ENCODE measurements at regions not wholly inside any gene's neighbourhood (a gene's known extent, or its start where the extent isn't known, plus 50 kb on each side); places are given as distances from the start of the nearest gene placed in this dataset.
"Not testable (repeated sequence)": the region's sequence is repeated elsewhere in the genome, so short reads cannot be mapped to it uniquely, and the experiment has no call there.

- no peak for DNase-seq
Observed at GRCh38 chr12:16807731-16808130, 201.8 kb upstream of the LMO3 start.

- DNase-seq, result no peak
Observed at GRCh38 chr12:16796168-16796567, 190.2 kb upstream of the LMO3 start.

- DNase-seq, result no peak
Observed at GRCh38 chr12:16789204-16789790, 183.3 kb upstream of the LMO3 start.

- DNase-seq, result no peak
Observed at GRCh38 chr12:16788506-16789203, 182.7 kb upstream of the LMO3 start.

- no peak for DNase-seq
Observed at GRCh38 chr12:16785953-16786352, 180.0 kb upstream of the LMO3 start.

- no peak for DNase-seq
Observed at GRCh38 chr12:16785524-16785923, 179.6 kb upstream of the LMO3 start.

- not testable (repeated sequence) for DNase-seq
Observed at GRCh38 chr12:16769129-16769528, 163.2 kb upstream of the LMO3 start.

GRCh38 chr12:16766736-16767135 is 160.8 kb upstream of the LMO3 start:
- no peak for DNase-seq

- DNase-seq, result no peak
Observed at GRCh38 chr12:16763901-16764300, 157.9 kb upstream of the LMO3 start.

- DNase-seq, result no peak
Observed at GRCh38 chr12:16756833-16757555, 151.0 kb upstream of the LMO3 start.

GRCh38 chr12:16730772-16731171 is 124.8 kb upstream of the LMO3 start:
- DNase-seq, result no peak

GRCh38 chr12:16726879-16727278 is 120.9 kb upstream of the LMO3 start:
- DNase-seq, result no peak

- no peak for DNase-seq
Observed at GRCh38 chr12:16719713-16720416, 113.9 kb upstream of the LMO3 start.

GRCh38 chr12:16716928-16717327 is 111.0 kb upstream of the LMO3 start:
- DNase-seq, result no peak

- DNase-seq, result no peak
Observed at GRCh38 chr12:16692099-16692498, 86.1 kb upstream of the LMO3 start.

- DNase-seq, result no peak
Observed at GRCh38 chr12:16691624-16692023, 85.7 kb upstream of the LMO3 start.

GRCh38 chr12:16688200-16688599 is 82.2 kb upstream of the LMO3 start:
- no peak for DNase-seq

- DNase-seq, result no peak
Observed at GRCh38 chr12:16685107-16685506, 79.1 kb upstream of the LMO3 start.

GRCh38 chr12:16681196-16681595 is 75.2 kb upstream of the LMO3 start:
- no peak for DNase-seq

GRCh38 chr12:16675438-16675837 is 69.5 kb upstream of the LMO3 start:
- no peak for DNase-seq

- no peak for DNase-seq
Observed at GRCh38 chr12:16674885-16675284, 68.9 kb upstream of the LMO3 start.

GRCh38 chr12:16670456-16671050 is 64.6 kb upstream of the LMO3 start:
- DNase-seq, result no peak

GRCh38 chr12:16669756-16670155 is 63.8 kb upstream of the LMO3 start:
- DNase-seq, result no peak
